HUES6 (cell line): ENCODE measurements at regions not wholly inside any gene's neighbourhood (a gene's known extent, or its start where the extent isn't known, plus 50 kb on each side); places are given as distances from the start of the nearest gene placed in this dataset.

Experiments used
- H3K27ac ChIP-seq: 2 replicates; pipeline ENCODE4 v1.7.0; 2013; ENCODE audit warnings: low read depth, mild to moderate bottlenecking, low read length, inconsistent platforms
- H3K27me3 ChIP-seq: 2 replicates; pipeline ENCODE4 v1.6.1; 2013; ENCODE audit warnings: low read length; ENCODE audit not compliant: control insufficient read depth, insufficient read depth
- H3K36me3 ChIP-seq: 2 replicates; pipeline ENCODE4 v1.6.1; 2013; ENCODE audit warnings: low read length; ENCODE audit not compliant: control insufficient read depth, insufficient read depth
- H3K4me1 ChIP-seq: 2 replicates; pipeline ENCODE4 v1.6.1; 2013; ENCODE audit warnings: low read length; ENCODE audit not compliant: control insufficient read depth, insufficient read depth
- H3K4me3 ChIP-seq: 2 replicates; pipeline ENCODE4 v1.5.1; 2013; ENCODE audit warnings: low read depth, low read length
- H3K9ac ChIP-seq: one replicate; pipeline ENCODE4 v1.6.1; 2013; ENCODE audit warnings: mild to moderate bottlenecking, low read length
- H3K9me3 ChIP-seq: 2 replicates; pipeline ENCODE4 v1.6.1; 2013; ENCODE audit warnings: low read depth, low read length; ENCODE audit not compliant: control insufficient read depth, insufficient read depth

GRCh38 chr10:131644289-131644688 lies 256.5 kb upstream of the PPP2R2D start:
- Histone ChIP-seq H3K9me3 (peaks cover 12% of the 10 kb centered on the region), H3K4me1 (no peaks in the 10 kb centered on the region; the same call in 1 of the 2 replicates), H3K36me3 (no peaks in the 10 kb centered on the region), H3K27me3 (no peaks in the 10 kb centered on the region), H3K9ac (no peak overlapping the region), H3K4me3 (no peak overlapping the region), H3K27ac (no peak overlapping the region)

- no peaks in the 10 kb centered on the region for H3K27me3 ChIP-seq
- no peaks in the 10 kb centered on the region for H3K36me3 ChIP-seq
- peaks cover 6% of the 10 kb centered on the region for H3K9me3 ChIP-seq
- no peaks in the 10 kb centered on the region; the same call in 1 of the 2 replicates for H3K4me1 ChIP-seq
- no peak overlapping the region for H3K9ac ChIP-seq
- no peak overlapping the region for H3K27ac ChIP-seq
- no peak overlapping the region for H3K4me3 ChIP-seq
Observed at GRCh38 chr10:131644864-131645658, 255.7 kb upstream of the PPP2R2D start.

- Histone ChIP-seq H3K4me1 (peaks cover 4% of the 10 kb centered on the region; the same call in 1 of the 2 replicates), H3K4me3 (no peak overlapping the region), H3K9ac (no peak overlapping the region), H3K36me3 (no peaks in the 10 kb centered on the region), H3K27ac (no peak overlapping the region), H3K9me3 (0 out of 2 replicates have a peak, but pooled peaks cover 2% of the 10 kb centered on the region), H3K27me3 (no peaks in the 10 kb centered on the region)
Observed at GRCh38 chr10:131645756-131646155, 255.1 kb upstream of the PPP2R2D start.

- Histone ChIP-seq H3K27ac (no peak overlapping the region), H3K36me3 (no peaks in the 10 kb centered on the region), H3K9me3 (0 out of 2 replicates have a peak, but pooled peaks cover 2% of the 10 kb centered on the region), H3K9ac (no peak overlapping the region), H3K4me3 (no peak overlapping the region), H3K27me3 (no peaks in the 10 kb centered on the region), H3K4me1 (peaks cover 15% of the 10 kb centered on the region)
Observed at GRCh38 chr10:131646551-131647525, 254.0 kb upstream of the PPP2R2D start.

GRCh38 chr10:131647789-131648188 lies 253.0 kb upstream of the PPP2R2D start:
- Histone ChIP-seq H3K4me3 (no peak overlapping the region), H3K9me3 (0 out of 2 replicates have a peak, but pooled peaks cover 2% of the 10 kb centered on the region), H3K4me1 (peaks cover 24% of the 10 kb centered on the region), H3K27me3 (no peaks in the 10 kb centered on the region; the same call in 1 of the 2 replicates), H3K9ac (no peak overlapping the region), H3K27ac (no peak overlapping the region), H3K36me3 (no peaks in the 10 kb centered on the region)

- H3K9me3 ChIP-seq = 0 out of 2 replicates have a peak, but pooled peaks cover 2% of the 10 kb centered on the region
- no peak overlapping the region for H3K27ac ChIP-seq
- no peak overlapping the region for H3K9ac ChIP-seq
- peaks cover 26% of the 10 kb centered on the region for H3K4me1 ChIP-seq
- H3K4me3 ChIP-seq = no peak overlapping the region
- no peaks in the 10 kb centered on the region for H3K36me3 ChIP-seq
- H3K27me3 ChIP-seq = no peaks in the 10 kb centered on the region; the same call in 1 of the 2 replicates
Observed at GRCh38 chr10:131648386-131649020, 252.3 kb upstream of the PPP2R2D start.

GRCh38 chr10:131649617-131650016 lies 251.2 kb upstream of the PPP2R2D start:
- Histone ChIP-seq H3K9ac (no peak overlapping the region), H3K4me3 (no peak overlapping the region)

GRCh38 chr10:131650169-131650705 lies 250.6 kb upstream of the PPP2R2D start:
- H3K4me1 ChIP-seq = peaks cover 26% of the 10 kb centered on the region
- H3K4me3 ChIP-seq = no peak overlapping the region
- no peak overlapping the region for H3K27ac ChIP-seq
- 0 out of 2 replicates have a peak, but pooled peaks cover 2% of the 10 kb centered on the region for H3K9me3 ChIP-seq
- H3K9ac ChIP-seq = no peak overlapping the region
- no peaks in the 10 kb centered on the region; the same call in 1 of the 2 replicates for H3K27me3 ChIP-seq
- no peaks in the 10 kb centered on the region for H3K36me3 ChIP-seq

More at GRCh38 chr10:131649617-131650016, 251.2 kb upstream of the PPP2R2D start:
- Histone ChIP-seq H3K27ac (no peak overlapping the region), H3K36me3 (no peaks in the 10 kb centered on the region), H3K9me3 (0 out of 2 replicates have a peak, but pooled peaks cover 2% of the 10 kb centered on the region), H3K4me1 (peaks cover 26% of the 10 kb centered on the region), H3K27me3 (no peaks in the 10 kb centered on the region; the same call in 1 of the 2 replicates)

- H3K9ac ChIP-seq = no peak overlapping the region
- no peak overlapping the region for H3K27ac ChIP-seq
- H3K36me3 ChIP-seq = no peaks in the 10 kb centered on the region
- no peaks in the 10 kb centered on the region for H3K9me3 ChIP-seq
- peaks cover 26% of the 10 kb centered on the region for H3K4me1 ChIP-seq
- no peaks in the 10 kb centered on the region; the same call in 1 of the 2 replicates for H3K27me3 ChIP-seq
- no peak overlapping the region for H3K4me3 ChIP-seq
Observed at GRCh38 chr10:131650771-131651673, 249.8 kb upstream of the PPP2R2D start.
